H9 (cell line): ENCODE measurements at regions not wholly inside any gene's neighbourhood (a gene's known extent, or its start where the extent isn't known, plus 50 kb on each side); places are given as distances from the start of the nearest gene placed in this dataset.

ENCODE experiments used
- DNase-seq: peaks from one replicate; pipeline ENCODE4 v3.0.0-alpha.2; 2017
- H2AFZ ChIP-seq: one replicate; pipeline ENCODE4 v1.6.1; 2013; ENCODE audit warnings: mild to moderate bottlenecking, low read length, control low read depth, moderate library complexity
- H2AK5ac ChIP-seq: 2 replicates; pipeline ENCODE4 v1.6.1; 2013; ENCODE audit warnings: low read length, control low read depth, mixed read lengths; ENCODE audit not compliant: insufficient read length
- H2BK120ac ChIP-seq: one replicate; pipeline ENCODE4 v1.6.1; 2013; ENCODE audit warnings: low read depth, mild to moderate bottlenecking, low read length, control low read depth, inconsistent platforms; ENCODE audit not compliant: poor library complexity, severe bottlenecking
- H2BK12ac ChIP-seq: 2 replicates; pipeline ENCODE4 v1.6.1; 2013; ENCODE audit warnings: low read length, control low read depth, mixed read lengths, low read depth; ENCODE audit not compliant: insufficient read length
- H2BK15ac ChIP-seq: 2 replicates; pipeline ENCODE4 v1.6.1; 2013; ENCODE audit warnings: low read depth, low read length, control low read depth
- H2BK20ac ChIP-seq: one replicate; pipeline ENCODE4 v1.6.1; 2013; ENCODE audit warnings: low read depth, mild to moderate bottlenecking, low read length, control low read depth, inconsistent platforms; ENCODE audit not compliant: poor library complexity, severe bottlenecking
- H2BK5ac ChIP-seq: 2 replicates; pipeline ENCODE4 v1.6.1; 2013; ENCODE audit warnings: low read length, control low read depth, mixed read lengths; ENCODE audit not compliant: insufficient read length
- H3K14ac ChIP-seq: 2 replicates; pipeline ENCODE4 v1.6.1; 2013; ENCODE audit warnings: low read length, control low read depth; ENCODE audit not compliant: insufficient read depth
- H3K18ac ChIP-seq: 2 replicates; pipeline ENCODE4 v1.6.1; 2013; ENCODE audit warnings: low read depth, mild to moderate bottlenecking, mixed read lengths, low read length, control low read depth; ENCODE audit not compliant: insufficient read length
- H3K23ac ChIP-seq: 2 replicates; pipeline ENCODE4 v1.6.1; 2013; ENCODE audit warnings: low read length, control low read depth, mixed read lengths, low read depth; ENCODE audit not compliant: insufficient read length
- H3K23me2 ChIP-seq: 2 replicates; pipeline ENCODE4 v1.6.1; 2013; ENCODE audit warnings: low read depth, mild to moderate bottlenecking, mixed read lengths, low read length, control low read depth; ENCODE audit not compliant: insufficient read length, poor library complexity, severe bottlenecking
- H3K27ac ChIP-seq: 2 replicates; pipeline ENCODE4 v1.5.1; 2013; ENCODE audit warnings: low read length, control low read depth, mixed read lengths, low read depth; ENCODE audit not compliant: insufficient read length
- H3K27me3 ChIP-seq: 2 replicates; pipeline ENCODE4 v1.6.1; 2013; ENCODE audit warnings: low read length, control low read depth, inconsistent platforms; ENCODE audit not compliant: insufficient read depth
- H3K4ac ChIP-seq: 2 replicates; pipeline ENCODE4 v1.6.1; 2013; ENCODE audit warnings: low read depth, mild to moderate bottlenecking, control low read depth, inconsistent platforms, low read length, moderate library complexity
- H3K4me1 ChIP-seq: 2 replicates; pipeline ENCODE4 v1.6.1; 2013; ENCODE audit warnings: low read length, control low read depth, inconsistent platforms; ENCODE audit not compliant: insufficient read depth
- H3K4me2 ChIP-seq: 2 replicates; pipeline ENCODE4 v1.6.1; 2013; ENCODE audit warnings: low read length, control low read depth, mixed read lengths; ENCODE audit not compliant: insufficient read length, insufficient read depth
- H3K56ac ChIP-seq: 2 replicates; pipeline ENCODE4 v1.6.1; 2013; ENCODE audit warnings: low read depth, mild to moderate bottlenecking, mixed read lengths, low read length, control low read depth; ENCODE audit not compliant: insufficient read length
- H3K79me1 ChIP-seq: 2 replicates; pipeline ENCODE4 v1.6.1; 2013; ENCODE audit warnings: low read depth, mild to moderate bottlenecking, moderate library complexity, low read length, control low read depth, inconsistent platforms; ENCODE audit not compliant: insufficient read depth, poor library complexity, severe bottlenecking
- H3K79me2 ChIP-seq: 2 replicates; pipeline ENCODE4 v1.6.1; 2013; ENCODE audit warnings: low read length, control low read depth, inconsistent platforms; ENCODE audit not compliant: insufficient read depth
- H3K9ac ChIP-seq: 2 replicates; pipeline ENCODE4 v1.6.1; 2013; ENCODE audit warnings: low read length, control low read depth, mixed read lengths; ENCODE audit not compliant: insufficient read length; ENCODE audit errors: extremely low read depth
- H3K9me3 ChIP-seq: one replicate; pipeline ENCODE4 v1.6.1; 2013; ENCODE audit warnings: low read depth, low read length, inconsistent platforms; ENCODE audit not compliant: control insufficient read depth
- H3T11ph ChIP-seq: one replicate; pipeline ENCODE4 v1.6.1; 2013; ENCODE audit warnings: mild to moderate bottlenecking, low read length, control low read depth, inconsistent platforms
- H4K20me1 ChIP-seq: one replicate; pipeline ENCODE4 v1.6.1; 2013; ENCODE audit not compliant: control insufficient read depth, insufficient read length, insufficient read depth
- H4K5ac ChIP-seq: 2 replicates; pipeline ENCODE4 v1.6.1; 2013; ENCODE audit warnings: low read depth, mild to moderate bottlenecking, mixed read lengths, low read length, control low read depth; ENCODE audit not compliant: insufficient read length
- H4K8ac ChIP-seq: replicated peaks from 2 replicates; pipeline ENCODE4 v1.6.1; 2013; ENCODE audit warnings: low read length, control low read depth, mixed read lengths, low read depth; ENCODE audit not compliant: insufficient read length
- H4K91ac ChIP-seq: 2 replicates; pipeline ENCODE4 v1.6.1; 2013; ENCODE audit warnings: low read depth, mild to moderate bottlenecking, moderate library complexity, mixed read lengths, low read length, control low read depth; ENCODE audit not compliant: insufficient read length
- H3K27ac Mint-ChIP-seq, 3 experiments: 2 replicates in 2 of 3; 3 replicates in 1 of 3; pipeline ENCODE4 v1.8.0; 2020 to 2021; ENCODE audit warnings: mixed read lengths in 3 of 3, mild to moderate bottlenecking in 1 of 3, moderate library complexity in 1 of 3
- H3K27me3 Mint-ChIP-seq: 2 replicates; pipeline ENCODE4 v1.8.0; 2021; ENCODE audit warnings: low read depth, mild to moderate bottlenecking, moderate library complexity, mixed read lengths
- H3K36me3 Mint-ChIP-seq, 3 experiments: 2 replicates in 2 of 3; 3 replicates in 1 of 3; pipeline ENCODE4 v1.8.0; 2020 to 2021; ENCODE audit warnings: low read depth in 3 of 3, mixed read lengths in 3 of 3; ENCODE audit not compliant: insufficient read depth in 1 of 3
- H3K4me1 Mint-ChIP-seq, 2 experiments: 2 replicates each; pipeline ENCODE4 v1.8.0; 2020; ENCODE audit warnings: mixed read lengths in 2 of 2
- H3K4me3 Mint-ChIP-seq, 2 experiments: 2 replicates in 1 of 2; 3 replicates in 1 of 2; pipeline ENCODE4 v1.8.0; 2020 to 2021; ENCODE audit warnings: mild to moderate bottlenecking in 2 of 2, mixed read lengths in 2 of 2, moderate library complexity in 1 of 2
- H3K9me3 Mint-ChIP-seq, 2 experiments: 2 replicates in 1 of 2; 3 replicates in 1 of 2; pipeline ENCODE4 v1.8.0; 2020; ENCODE audit warnings: mild to moderate bottlenecking in 2 of 2, mixed read lengths in 2 of 2, moderate library complexity in 1 of 2
- CTCF ChIP-seq: fragments of 200-600 bp; sonication (generic); conservative IDR thresholded peaks from 3 replicates; pipeline ENCODE4 v1.8.0; 2021; ENCODE audit warnings: antibody characterized with exemption, mild to moderate bottlenecking
- WGBS: extraction: QIAGEN DNeasy Blood & Tissue Kit; methylation state at CpG from one replicate; pipeline ENCODE4 v1.1.7; 2013; ENCODE audit warnings: missing lambda C conversion rate, low lambda C conversion rate, mixed read lengths; ENCODE audit not compliant: insufficient read length; ENCODE audit errors: extremely low coverage; 5-methylcytosine and 5-hydroxymethylcytosine counted together

GRCh38 chr16:59601452-59601851, 867.3 kb upstream of the GOT2 start:
- no peak overlapping the region for H3K56ac ChIP-seq
- H3K27me3 Mint-ChIP-seq, result no peaks in the 10 kb centered on the region; the same call in 1 of the 2 replicates
- H2BK5ac ChIP-seq, result no peak overlapping the region
- H3K4me1 Mint-ChIP-seq, result no peaks in the 10 kb centered on the region
- H3K4ac ChIP-seq, result no peak overlapping the region
- no peak overlapping the region for H4K5ac ChIP-seq
- no peak overlapping the region for H3T11ph ChIP-seq
- no peak overlapping the region for H3K27ac ChIP-seq
- H3K36me3 Mint-ChIP-seq, result no peaks in the 10 kb centered on the region; a peak in 1 of 7 replicates
- H3K4me1 ChIP-seq, result no peaks in the 10 kb centered on the region
- H2BK12ac ChIP-seq, result no peak overlapping the region
- DNase-seq, result no peak
- H3K9me3 Mint-ChIP-seq, result no peaks in the 10 kb centered on the region
- H3K23ac ChIP-seq, result no peak overlapping the region
- H2AFZ ChIP-seq, result no peak overlapping the region
- no peak overlapping the region for H2BK120ac ChIP-seq
- no peak overlapping the region for H2AK5ac ChIP-seq
- no peak overlapping the region for H4K91ac ChIP-seq
- TF ChIP-seq CTCF, result no peak
- H3K18ac ChIP-seq, result no peak overlapping the region
- H3K23me2 ChIP-seq, result no peaks in the 10 kb centered on the region
- H4K8ac ChIP-seq, result no peak overlapping the region
- no peak overlapping the region for H3K27ac Mint-ChIP-seq
- H3K9ac ChIP-seq, result no peak overlapping the region
- no peaks in the 10 kb centered on the region for H3K9me3 ChIP-seq
- H4K20me1 ChIP-seq, result no peaks in the 10 kb centered on the region
- no peaks in the 10 kb centered on the region for H3K27me3 ChIP-seq
- no peaks in the 10 kb centered on the region for H3K79me1 ChIP-seq
- H2BK15ac ChIP-seq, result no peak overlapping the region
- no peak overlapping the region for H2BK20ac ChIP-seq
- H3K4me3 Mint-ChIP-seq, result no peak overlapping the region
- H3K79me2 ChIP-seq, result no peaks in the 10 kb centered on the region
- no peak overlapping the region for H3K14ac ChIP-seq
- H3K4me2 ChIP-seq, result no peak overlapping the region
- WGBS, result no CpG with 5 or more reads among the region's 2 CpGs
